ENCODE measurements at regions not wholly inside any gene's neighbourhood (a gene's known extent, or its start where the extent isn't known, plus 50 kb on each side); places are given as distances from the start of the nearest gene placed in this dataset.

- TF ChIP-seq EZH2 (IDR thresholded peaks at IDR 0.05; ENCODE audit: borderline replicate concordance): no peak
- TF ChIP-seq EZH2phosphoT487 (IDR thresholded peaks at IDR 0.05; ENCODE audit: low read depth, severe bottlenecking, unreplicated experiment): no peak
- TF ChIP-seq CTCF (IDR thresholded peaks at IDR 0.05; ENCODE audit: poor library complexity): no peak
Measured at GRCh38 chr7:20864221-20864620, 77.5 kb upstream of the SP8 start.
